HepG2 (cell line): ENCODE measurements at regions not wholly inside any gene's neighbourhood (a gene's known extent, or its start where the extent isn't known, plus 50 kb on each side); places are given as distances from the start of the nearest gene placed in this dataset.

Source experiments
- CTCF ChIP-seq: sonication (generic); formaldehyde crosslinking; IDR thresholded peaks from 2 replicates; pipeline ENCODE4 v1.5.0; 2020; ENCODE audit warnings: mild to moderate bottlenecking, missing genetic modification reagents, moderate library complexity
- EHMT2 ChIP-seq: fragments of 200-600 bp; sonication (generic); IDR thresholded peaks from 2 replicates; pipeline ENCODE4 v1.7.0; 2017; ENCODE audit warnings: antibody characterized with exemption, low read depth, low read length, borderline replicate concordance
- FIP1L1 ChIP-seq: fragments of 200-400 bp; formaldehyde crosslinking; IDR thresholded peaks from 2 replicates; pipeline ENCODE4 v1.6.1; 2018; ENCODE audit warnings: low read depth, mild to moderate bottlenecking, low read length, moderate library complexity, borderline replicate concordance; ENCODE audit not compliant: insufficient read depth
- GATAD2A ChIP-seq: IDR thresholded peaks from 2 replicates; pipeline ENCODE4 v1.6.1; 2016
- GMEB2 ChIP-seq: IDR thresholded peaks from 2 replicates; pipeline ENCODE4 v1.6.1; 2016; ENCODE audit warnings: missing biosample characterization, missing genetic modification reagents, low read depth
- IRF2 ChIP-seq: IDR thresholded peaks from 2 replicates; pipeline ENCODE4 v1.6.1; 2018; ENCODE audit warnings: missing genetic modification reagents, missing compliant biosample characterization
- MYNN ChIP-seq: sonication (generic); formaldehyde crosslinking; IDR thresholded peaks from 2 replicates; pipeline ENCODE4 v1.4.0; 2020; ENCODE audit warnings: mild to moderate bottlenecking, low read depth, missing genetic modification reagents
- REST ChIP-seq, 2 experiments: IDR thresholded peaks; 2 replicates each; pipeline ENCODE4 v1.6.1; 2011 to 2012; ENCODE audit warnings: low read length in 2 of 2, borderline replicate concordance in 1 of 2, low read depth in 1 of 2, mild to moderate bottlenecking in 1 of 2, moderate library complexity in 1 of 2
- SP1 ChIP-seq, 2 experiments: fragments of 450-650 bp in 1 of 2; sonication (generic) in 1 of 2; formaldehyde crosslinking in 1 of 2; IDR thresholded peaks; 2 replicates each; pipeline versions ENCODE4 v1.4.0 to v1.6.1; 2016 to 2020; ENCODE audit warnings: missing genetic modification reagents in 1 of 2
- YY1 ChIP-seq: IDR thresholded peaks from 2 replicates; pipeline ENCODE4 v1.6.1; 2011; ENCODE audit warnings: low read length, low read depth, moderate library complexity, mild to moderate bottlenecking; ENCODE audit not compliant: insufficient read depth, insufficient replicate concordance
- ZMAT5 ChIP-seq: sonication (generic); formaldehyde crosslinking; IDR thresholded peaks from 2 replicates; pipeline ENCODE4 v1.5.0; 2020; ENCODE audit warnings: mild to moderate bottlenecking, low read depth, missing genetic modification reagents, borderline replicate concordance

GRCh38 chr15:81851325-81851724 is 194.5 kb downstream of the MEX3B start:
- TF ChIP-seq YY1 (no peak), GMEB2 (CRISPR knock-in tag) (no peak), EHMT2 (no peak), FIP1L1 (no peak), IRF2 (CRISPR knock-in tag) (no peak), SP1 (IDR thresholded peaks at IDR 0.05) (no peak), SP1 (CRISPR knock-in tag; IDR thresholded peaks at IDR 0.05) (no peak), REST (IDR thresholded peaks at IDR 0.05; ENCODE audit: borderline replicate concordance in 1 of 2, low read depth in 1 of 2, low read length in 2 of 2) (no peak), CTCF (CRISPR knock-in tag) (no peak), MYNN (no peak), ZMAT5 (CRISPR knock-in tag) (no peak), GATAD2A (CRISPR knock-in tag) (no peak)
